Fibroblast of lung (primary cell): ENCODE measurements at regions not wholly inside any gene's neighbourhood (a gene's known extent, or its start where the extent isn't known, plus 50 kb on each side); places are given as distances from the start of the nearest gene placed in this dataset.

Source experiments
- EZH2 ChIP-seq: IDR thresholded peaks from 2 replicates; pipeline ENCODE4 v1.5.1; 2012; ENCODE audit warnings: low read length, control low read depth, mild to moderate bottlenecking; ENCODE audit errors: missing control alignments
- TF ChIP-seq, protein P1 (sequence below), 2 donors: IDR thresholded peaks in 1 of 2; conservative IDR thresholded peaks in 1 of 2; 1 replicate in 1 of 2; 2 replicates in 1 of 2; pipeline ENCODE4 v1.5.1; 2011 to 2012; ENCODE audit warnings: low read length in 2 of 2, control low read depth in 1 of 2, inconsistent platforms in 1 of 2, low read depth in 1 of 2, mild to moderate bottlenecking in 1 of 2

DNA sequence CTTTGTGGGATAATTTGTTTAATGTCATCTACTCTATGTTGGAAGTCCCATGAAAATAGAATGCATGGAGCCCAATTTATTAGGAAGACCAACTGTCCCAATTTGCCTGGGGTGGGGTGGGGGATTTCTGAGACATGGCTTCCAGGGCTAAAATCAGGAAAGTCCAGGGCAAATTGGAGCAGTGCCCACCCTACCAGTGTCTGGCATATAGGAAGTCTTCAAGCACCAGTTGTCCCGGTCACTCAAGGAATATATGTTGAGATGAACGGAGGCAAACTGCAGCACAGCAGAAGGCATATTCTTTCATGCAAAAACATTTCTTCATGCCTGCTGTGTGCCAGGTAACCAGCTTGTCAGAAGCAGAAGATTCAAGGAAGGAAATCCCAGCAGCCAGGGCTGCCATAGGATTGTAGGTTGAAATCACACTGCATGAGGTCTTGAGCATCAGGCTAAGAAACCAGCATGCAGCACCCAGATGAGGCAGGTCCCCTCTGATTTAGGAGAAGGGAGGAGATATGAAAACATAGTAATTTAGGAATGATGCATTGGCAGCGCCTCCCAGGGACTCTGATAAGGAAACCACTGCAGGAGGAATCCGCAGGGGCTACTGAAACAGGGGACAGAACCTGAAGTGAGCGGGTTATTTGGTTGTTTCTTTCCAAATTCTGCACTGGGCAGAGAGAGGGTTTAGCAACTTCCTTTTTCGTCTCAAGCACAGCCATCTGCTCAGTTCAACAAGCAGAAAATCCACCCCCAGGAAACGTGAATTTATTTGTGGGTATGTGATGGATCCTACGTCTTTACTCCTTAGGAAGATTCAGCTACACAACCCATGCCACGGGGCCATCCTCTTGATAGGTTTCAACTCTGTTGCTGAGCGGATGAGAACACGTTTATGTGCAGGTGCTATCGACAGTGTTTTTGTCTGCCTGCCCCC, 112.6 kb upstream of the CPEB4 start:
- TF ChIP-seq, protein P1, sequence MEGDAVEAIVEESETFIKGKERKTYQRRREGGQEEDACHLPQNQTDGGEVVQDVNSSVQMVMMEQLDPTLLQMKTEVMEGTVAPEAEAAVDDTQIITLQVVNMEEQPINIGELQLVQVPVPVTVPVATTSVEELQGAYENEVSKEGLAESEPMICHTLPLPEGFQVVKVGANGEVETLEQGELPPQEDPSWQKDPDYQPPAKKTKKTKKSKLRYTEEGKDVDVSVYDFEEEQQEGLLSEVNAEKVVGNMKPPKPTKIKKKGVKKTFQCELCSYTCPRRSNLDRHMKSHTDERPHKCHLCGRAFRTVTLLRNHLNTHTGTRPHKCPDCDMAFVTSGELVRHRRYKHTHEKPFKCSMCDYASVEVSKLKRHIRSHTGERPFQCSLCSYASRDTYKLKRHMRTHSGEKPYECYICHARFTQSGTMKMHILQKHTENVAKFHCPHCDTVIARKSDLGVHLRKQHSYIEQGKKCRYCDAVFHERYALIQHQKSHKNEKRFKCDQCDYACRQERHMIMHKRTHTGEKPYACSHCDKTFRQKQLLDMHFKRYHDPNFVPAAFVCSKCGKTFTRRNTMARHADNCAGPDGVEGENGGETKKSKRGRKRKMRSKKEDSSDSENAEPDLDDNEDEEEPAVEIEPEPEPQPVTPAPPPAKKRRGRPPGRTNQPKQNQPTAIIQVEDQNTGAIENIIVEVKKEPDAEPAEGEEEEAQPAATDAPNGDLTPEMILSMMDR (conservative IDR thresholded peaks at IDR 0.05 in 1 of 2, IDR thresholded peaks at IDR 0.05 in 1 of 2; ENCODE audit: low read depth in 1 of 2, low read length in 2 of 2), result no peak
- TF ChIP-seq EZH2, result no peak
